OCI-LY3 (cell line): ENCODE measurements at regions not wholly inside any gene's neighbourhood (a gene's known extent, or its start where the extent isn't known, plus 50 kb on each side); places are given as distances from the start of the nearest gene placed in this dataset.

Experiments
- H2AFZ ChIP-seq: fragments of 200-600, 300-600 bp; shearing (Covaris generic); 2 replicates; pipeline ENCODE4 v1.6.0; 2014; ENCODE audit warnings: antibody characterized with exemption, low read depth, low read length
- H3K27ac ChIP-seq: fragments of 200-600, 300-600 bp; sonication (generic); 2 replicates; pipeline ENCODE4 v1.5.1; 2014; ENCODE audit warnings: mild to moderate bottlenecking, low read length, moderate library complexity, mixed read lengths
- H3K27me3 ChIP-seq: fragments of 200-600, 300-600 bp; sonication (generic); 2 replicates; pipeline ENCODE4 v1.6.1; 2014; ENCODE audit warnings: low read depth, low read length, mixed read lengths
- H3K36me3 ChIP-seq: fragments of 200-600, 300-600 bp; sonication (generic); replicated peaks from 2 replicates; pipeline ENCODE3; 2014; ENCODE audit warnings: low read depth, low read length, mixed read lengths
- H3K4me1 ChIP-seq: fragments of 300-600, 200-600 bp; sonication (generic); 2 replicates; pipeline ENCODE4 v1.6.1; 2014; ENCODE audit warnings: low read length, mixed read lengths
- H3K4me2 ChIP-seq: fragments of 200-600, 300-600 bp; sonication (generic); 2 replicates; pipeline ENCODE4 v1.6.1; 2014; ENCODE audit warnings: low read length, mixed read lengths
- H3K4me3 ChIP-seq: fragments of 300-600, 200-600 bp; sonication (generic); 2 replicates; pipeline ENCODE4 v1.5.1; 2014; ENCODE audit warnings: antibody characterized with exemption, mild to moderate bottlenecking, low read length, moderate library complexity
- H3K79me2 ChIP-seq: fragments of 300-600, 200-600 bp; shearing (Covaris generic); 2 replicates; pipeline ENCODE4 v1.6.1; 2014; ENCODE audit warnings: mild to moderate bottlenecking, low read length, mixed read lengths
- H3K9ac ChIP-seq: fragments of 300-600, 200-600 bp; shearing (Covaris generic); 2 replicates; pipeline ENCODE4 v1.6.0; 2014; ENCODE audit warnings: mild to moderate bottlenecking, low read length, moderate library complexity
- H3K9me3 ChIP-seq: fragments of 200-600, 300-600 bp; shearing (Covaris generic); 2 replicates; pipeline ENCODE4 v1.6.1; 2014; ENCODE audit warnings: low read length, mixed read lengths; ENCODE audit not compliant: insufficient read depth
- H4K20me1 ChIP-seq: fragments of 200-600, 300-600 bp; sonication (generic); 2 replicates; pipeline ENCODE4 v1.6.1; 2016; ENCODE audit warnings: low read length, mixed read lengths; ENCODE audit not compliant: insufficient read depth
- EZH2phosphoT487 ChIP-seq: fragments of 200-600 bp; shearing (Covaris generic); IDR thresholded peaks from 2 replicates; pipeline ENCODE4 v1.6.1; 2018; ENCODE audit warnings: antibody characterized with exemption, mixed run types, low read depth
- TF ChIP-seq, protein P1 (sequence below): fragments of 200-600, 300-600 bp; sonication (generic); IDR thresholded peaks from 2 replicates; pipeline ENCODE4 v1.5.1; 2014; ENCODE audit warnings: antibody characterized with exemption, low read length, low read depth

DNA sequence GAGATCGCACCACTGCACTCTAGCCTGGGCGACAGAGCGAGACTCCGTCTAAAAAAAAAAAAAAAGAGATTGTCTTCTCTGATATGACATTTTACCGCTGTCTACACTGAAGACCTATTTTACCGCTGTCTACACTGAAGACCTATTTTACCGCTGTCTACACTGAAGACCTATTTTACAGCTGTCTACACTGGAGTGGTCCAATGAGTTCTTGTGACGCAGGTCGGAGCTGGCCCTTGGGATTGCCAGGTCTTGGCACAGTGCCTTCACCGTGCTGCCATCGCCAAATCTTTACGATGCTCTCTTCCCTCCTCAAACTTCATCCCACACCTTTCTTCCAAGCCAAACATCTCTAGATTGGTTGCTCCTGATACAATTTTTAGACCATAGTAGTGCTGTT lies 183.1 kb upstream of the FAT1 start:
- Histone ChIP-seq H3K36me3 (no peaks in the 10 kb centered on the region), H3K4me3 (no peak overlapping the region), H3K79me2 (no peaks in the 10 kb centered on the region), H2AFZ (no peak overlapping the region), H3K4me1 (no peaks in the 10 kb centered on the region), H3K9ac (no peak overlapping the region), H4K20me1 (no peaks in the 10 kb centered on the region), H3K9me3 (no peaks in the 10 kb centered on the region), H3K27ac (no peak overlapping the region), H3K27me3 (no peaks in the 10 kb centered on the region), H3K4me2 (no peak overlapping the region)
- no peak for TF ChIP-seq EZH2phosphoT487
- TF ChIP-seq, protein P1, sequence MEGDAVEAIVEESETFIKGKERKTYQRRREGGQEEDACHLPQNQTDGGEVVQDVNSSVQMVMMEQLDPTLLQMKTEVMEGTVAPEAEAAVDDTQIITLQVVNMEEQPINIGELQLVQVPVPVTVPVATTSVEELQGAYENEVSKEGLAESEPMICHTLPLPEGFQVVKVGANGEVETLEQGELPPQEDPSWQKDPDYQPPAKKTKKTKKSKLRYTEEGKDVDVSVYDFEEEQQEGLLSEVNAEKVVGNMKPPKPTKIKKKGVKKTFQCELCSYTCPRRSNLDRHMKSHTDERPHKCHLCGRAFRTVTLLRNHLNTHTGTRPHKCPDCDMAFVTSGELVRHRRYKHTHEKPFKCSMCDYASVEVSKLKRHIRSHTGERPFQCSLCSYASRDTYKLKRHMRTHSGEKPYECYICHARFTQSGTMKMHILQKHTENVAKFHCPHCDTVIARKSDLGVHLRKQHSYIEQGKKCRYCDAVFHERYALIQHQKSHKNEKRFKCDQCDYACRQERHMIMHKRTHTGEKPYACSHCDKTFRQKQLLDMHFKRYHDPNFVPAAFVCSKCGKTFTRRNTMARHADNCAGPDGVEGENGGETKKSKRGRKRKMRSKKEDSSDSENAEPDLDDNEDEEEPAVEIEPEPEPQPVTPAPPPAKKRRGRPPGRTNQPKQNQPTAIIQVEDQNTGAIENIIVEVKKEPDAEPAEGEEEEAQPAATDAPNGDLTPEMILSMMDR = no peak

DNA sequence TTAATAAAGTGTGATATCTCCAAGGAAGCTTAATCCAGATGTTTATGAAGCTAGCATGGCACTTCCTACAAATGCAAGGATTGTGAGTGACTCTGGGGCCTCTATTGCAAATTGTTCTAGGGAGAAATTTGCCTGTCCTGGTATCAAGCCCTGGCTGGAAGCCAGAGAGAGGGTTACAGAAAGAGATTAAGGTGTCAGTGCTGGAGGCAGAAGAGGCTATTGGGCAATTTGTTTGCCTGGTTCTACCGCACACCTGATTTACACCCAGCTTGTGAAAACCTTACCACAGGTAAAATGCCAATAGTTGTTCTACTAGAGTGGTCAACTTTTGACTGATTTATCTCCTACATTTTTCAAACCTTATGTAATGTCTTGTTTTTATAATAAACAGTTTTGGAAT lies 186.7 kb upstream of the FAT1 start:
- H3K9ac ChIP-seq = no peak overlapping the region
- no peaks in the 10 kb centered on the region for H3K36me3 ChIP-seq
- H2AFZ ChIP-seq = no peak overlapping the region
- H4K20me1 ChIP-seq = no peaks in the 10 kb centered on the region
- H3K9me3 ChIP-seq = no peaks in the 10 kb centered on the region
- TF ChIP-seq EZH2phosphoT487 = no peak
- TF ChIP-seq, protein P1 = no peak
- H3K4me3 ChIP-seq = no peak overlapping the region
- no peak overlapping the region for H3K27ac ChIP-seq
- no peak overlapping the region for H3K4me2 ChIP-seq
- H3K27me3 ChIP-seq = no peaks in the 10 kb centered on the region
- no peaks in the 10 kb centered on the region for H3K79me2 ChIP-seq
- no peaks in the 10 kb centered on the region for H3K4me1 ChIP-seq

DNA sequence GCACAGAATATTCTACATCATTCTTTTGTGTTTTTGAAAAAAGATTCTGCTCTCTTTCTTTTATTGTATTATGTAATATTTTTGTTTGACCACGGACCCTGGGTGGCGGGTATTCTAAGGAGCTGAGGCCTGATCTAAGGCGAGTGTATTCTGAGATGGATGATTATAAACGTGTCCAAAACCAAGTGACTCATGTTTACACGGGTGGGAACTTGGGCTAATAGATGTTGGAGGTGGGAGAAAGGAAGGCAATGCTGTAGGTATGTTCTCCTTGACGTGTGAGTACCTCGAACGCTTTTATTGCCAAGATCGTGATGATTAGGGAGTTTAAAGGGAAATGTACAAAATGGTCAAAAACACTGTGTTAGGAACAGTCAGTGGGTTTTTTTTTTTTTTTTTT lies 188.9 kb upstream of the FAT1 start:
- Histone ChIP-seq H3K9ac (no peak overlapping the region), H4K20me1 (no peaks in the 10 kb centered on the region), H3K27ac (no peak overlapping the region), H3K9me3 (no peaks in the 10 kb centered on the region), H3K27me3 (no peaks in the 10 kb centered on the region), H3K4me3 (no peak overlapping the region), H3K4me1 (no peaks in the 10 kb centered on the region), H2AFZ (no peak overlapping the region), H3K4me2 (no peak overlapping the region), H3K79me2 (no peaks in the 10 kb centered on the region), H3K36me3 (no peaks in the 10 kb centered on the region)
- no peak for TF ChIP-seq EZH2phosphoT487
- TF ChIP-seq, protein P1 = no peak

DNA sequence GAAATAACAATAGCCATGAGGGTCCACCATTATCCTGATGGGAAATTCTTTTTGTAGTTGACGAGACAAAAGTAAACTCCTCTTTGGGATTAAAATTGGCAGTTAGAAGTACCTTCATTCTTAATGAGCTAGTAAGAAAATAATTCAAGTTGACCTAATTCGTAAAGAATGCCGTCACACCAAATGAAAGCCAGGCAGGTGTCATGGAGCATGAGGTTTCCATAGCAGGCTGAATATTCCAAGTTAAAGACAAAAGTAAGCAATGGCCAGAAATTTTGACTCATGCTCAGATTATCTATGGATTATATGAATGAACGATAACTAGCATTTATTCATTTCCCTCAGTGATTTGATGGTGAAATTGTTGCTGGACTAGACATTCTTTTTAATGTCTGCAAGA lies 192.2 kb upstream of the FAT1 start:
- Histone ChIP-seq H3K36me3 (no peaks in the 10 kb centered on the region), H3K4me1 (no peaks in the 10 kb centered on the region), H3K4me3 (no peak overlapping the region), H3K27ac (no peak overlapping the region), H3K79me2 (no peaks in the 10 kb centered on the region), H3K27me3 (no peaks in the 10 kb centered on the region), H3K4me2 (no peak overlapping the region), H3K9ac (no peak overlapping the region), H4K20me1 (no peaks in the 10 kb centered on the region), H3K9me3 (no peaks in the 10 kb centered on the region), H2AFZ (no peak overlapping the region)
- TF ChIP-seq EZH2phosphoT487 = no peak
- TF ChIP-seq, protein P1 = no peak
